OCI-LY3 (cell line): ENCODE measurements at regions not wholly inside any gene's neighbourhood (a gene's known extent, or its start where the extent isn't known, plus 50 kb on each side); places are given as distances from the start of the nearest gene placed in this dataset.

Experiments used
- CTCF ChIP-seq: fragments of 200-600, 300-600 bp; sonication (generic); IDR thresholded peaks from 2 replicates; pipeline ENCODE4 v1.5.1; 2014; ENCODE audit warnings: antibody characterized with exemption, low read length, low read depth
- EZH2phosphoT487 ChIP-seq: fragments of 200-600 bp; shearing (Covaris generic); IDR thresholded peaks from 2 replicates; pipeline ENCODE4 v1.6.1; 2018; ENCODE audit warnings: antibody characterized with exemption, mixed run types, low read depth

GRCh38 chr3:189084620-189085019 is 87.2 kb upstream of the TPRG1 start:
- TF ChIP-seq CTCF (no peak), EZH2phosphoT487 (no peak)
